SK-N-SH treated with all-trans-retinoic acid at 6 μM for 48 hours (cell line): ENCODE measurements at regions not wholly inside any gene's neighbourhood (a gene's known extent, or its start where the extent isn't known, plus 50 kb on each side); places are given as distances from the start of the nearest gene placed in this dataset.

ENCODE experiments used
- ESRRG ChIP-seq: fragments of 250-450 bp; sonication (Bioruptor Pico); IDR thresholded peaks from 2 replicates; pipeline ENCODE4 v1.6.1; 2021; ENCODE audit warnings: mild to moderate bottlenecking
- TCF4 ChIP-seq: fragments of 250-450 bp; sonication (Bioruptor Pico); IDR thresholded peaks from 2 replicates; pipeline ENCODE4 v1.8.0; 2021; ENCODE audit warnings: mild to moderate bottlenecking, moderate library complexity, borderline replicate concordance

GRCh38 chr10:33734393-33735155, 400.1 kb upstream of the NRP1 start:
- TF ChIP-seq TCF4 (CRISPR knock-in tag) (no peak), ESRRG (CRISPR knock-in tag) (no peak)
